Bone marrow (tissue), 2 donors: ENCODE measurements at regions not wholly inside any gene's neighbourhood (a gene's known extent, or its start where the extent isn't known, plus 50 kb on each side); places are given as distances from the start of the nearest gene placed in this dataset.
"Not testable (repeated sequence)": the region's sequence is repeated elsewhere in the genome, so short reads cannot be mapped to it uniquely, and the experiment has no call there.

ENCODE experiments used
- DNase-seq, 2 donors: peaks; one replicate each; lab custom pipeline; 2025; lab: John Stamatoyannopoulos, UW

DNA sequence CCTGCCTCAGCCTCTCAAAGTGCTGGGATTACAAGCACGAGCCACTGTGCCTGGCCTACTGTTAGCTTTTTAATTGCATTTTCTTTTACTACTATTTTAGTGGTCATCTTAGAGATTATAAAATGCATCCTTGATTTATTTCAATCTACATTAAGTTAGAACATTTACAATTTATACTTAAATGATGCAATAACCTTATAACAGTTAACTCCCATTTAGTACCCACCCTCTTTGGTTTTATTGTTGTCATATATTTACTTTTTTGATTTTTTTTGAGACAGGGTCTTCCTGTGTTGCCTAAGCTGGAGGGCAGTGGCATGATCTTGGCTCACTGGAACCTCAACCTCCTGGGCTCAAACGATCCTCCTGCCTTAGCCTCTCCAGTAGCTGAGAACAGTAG lies 77.3 kb downstream of the PPCDC start:
- no peak for DNase-seq

DNA sequence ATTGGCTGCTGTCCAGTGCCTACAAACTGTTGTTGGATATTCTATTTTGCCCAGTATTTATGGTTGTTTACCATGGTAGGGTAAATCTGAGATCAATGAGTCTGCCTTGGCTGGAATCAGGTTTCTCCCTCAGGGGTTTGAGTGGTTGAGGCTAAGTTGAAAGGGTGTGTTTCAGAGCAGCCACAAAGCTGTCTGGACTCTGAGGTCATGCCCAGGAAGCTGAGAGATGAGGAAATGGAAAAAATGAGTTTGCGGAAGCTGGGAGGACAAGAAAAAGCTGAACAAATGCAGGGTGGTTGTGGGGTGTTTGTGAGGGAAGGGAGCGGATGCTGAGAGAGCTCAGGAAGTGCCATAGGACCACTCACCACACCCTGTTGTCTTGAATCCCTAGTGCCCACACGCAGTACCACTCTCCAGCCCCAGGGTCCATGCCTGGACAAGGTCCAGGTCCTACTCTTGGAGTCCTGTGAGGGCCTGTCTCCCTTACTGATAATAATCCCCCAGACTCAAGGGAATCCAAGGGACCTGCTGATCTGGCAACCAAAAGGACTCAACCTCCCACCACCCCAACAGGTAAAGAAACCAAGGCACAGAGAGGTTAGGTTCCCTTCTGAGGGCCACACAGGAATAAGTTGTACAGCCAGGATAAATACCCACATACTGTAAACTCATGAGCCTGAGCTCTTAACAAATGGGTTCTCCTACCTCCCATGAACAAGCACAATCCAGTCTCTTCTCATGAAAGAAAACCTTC lies 81.6 kb downstream of the PPCDC start:
- peak; percentile 44 to 70 for DNase-seq

DNA sequence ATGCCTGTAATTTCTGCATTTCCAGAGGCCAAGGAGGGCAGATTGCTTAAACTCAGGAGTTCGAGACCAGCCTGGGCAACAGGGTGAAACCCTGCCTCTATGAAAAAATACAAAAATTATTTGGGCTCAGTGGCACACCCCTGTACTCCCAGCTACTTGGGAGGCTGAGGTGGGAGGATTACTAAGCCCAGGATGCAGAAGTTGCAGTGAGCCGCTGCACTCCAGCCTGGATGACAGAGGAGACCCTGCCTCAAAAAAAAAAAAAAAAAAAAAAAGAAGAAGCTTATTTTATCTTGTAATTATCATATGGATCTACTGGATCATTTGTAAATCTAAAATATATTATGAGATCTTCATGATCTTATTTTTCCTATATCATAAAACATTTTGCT lies 84.1 kb downstream of the PPCDC start:
- no peak for DNase-seq

DNA sequence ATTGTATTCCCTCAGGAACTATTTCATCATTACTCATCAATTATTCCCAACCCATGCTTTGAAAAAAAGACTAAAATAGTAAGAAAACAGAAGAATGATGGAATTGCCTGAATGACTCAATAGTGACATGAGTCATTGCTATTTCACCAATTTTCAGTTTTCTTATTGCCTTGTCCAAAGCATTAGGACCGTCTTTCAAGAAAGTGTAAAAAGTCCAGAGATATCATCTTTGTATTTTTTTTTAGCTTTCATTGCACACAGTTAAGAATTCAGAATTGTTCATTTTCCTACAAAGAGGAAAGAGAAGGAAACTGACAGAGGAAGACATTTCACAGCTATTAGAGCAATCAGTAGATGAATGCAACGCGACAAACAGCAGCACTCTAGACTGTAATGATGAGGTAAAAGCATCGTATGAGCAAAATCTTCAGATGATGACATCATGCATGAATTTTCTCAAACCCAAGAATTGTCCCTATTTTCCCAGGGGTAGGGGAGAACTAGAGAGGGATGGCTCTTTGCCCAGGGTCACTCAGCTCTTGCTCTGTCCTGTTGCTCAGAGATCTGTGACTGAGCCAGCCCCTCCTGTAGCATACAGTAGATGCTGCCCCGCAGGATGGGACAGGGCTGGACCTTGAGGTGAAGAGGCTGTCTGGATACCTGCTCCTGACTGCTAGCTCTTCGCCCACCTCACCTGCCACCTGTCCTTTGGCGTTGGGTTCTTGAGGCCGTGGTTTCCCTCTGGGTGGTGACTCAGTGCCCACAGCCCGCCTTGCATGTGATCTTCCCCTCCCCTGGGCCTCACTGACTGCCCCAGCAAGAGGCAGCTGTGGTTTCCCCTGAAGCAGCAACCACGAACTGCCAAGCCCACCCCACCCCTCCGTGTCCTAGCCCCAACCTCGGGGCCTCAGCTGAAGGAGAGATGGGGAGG lies 84.8 kb downstream of the PPCDC start:
- DNase-seq, result peak; percentile 60 to 83

DNA sequence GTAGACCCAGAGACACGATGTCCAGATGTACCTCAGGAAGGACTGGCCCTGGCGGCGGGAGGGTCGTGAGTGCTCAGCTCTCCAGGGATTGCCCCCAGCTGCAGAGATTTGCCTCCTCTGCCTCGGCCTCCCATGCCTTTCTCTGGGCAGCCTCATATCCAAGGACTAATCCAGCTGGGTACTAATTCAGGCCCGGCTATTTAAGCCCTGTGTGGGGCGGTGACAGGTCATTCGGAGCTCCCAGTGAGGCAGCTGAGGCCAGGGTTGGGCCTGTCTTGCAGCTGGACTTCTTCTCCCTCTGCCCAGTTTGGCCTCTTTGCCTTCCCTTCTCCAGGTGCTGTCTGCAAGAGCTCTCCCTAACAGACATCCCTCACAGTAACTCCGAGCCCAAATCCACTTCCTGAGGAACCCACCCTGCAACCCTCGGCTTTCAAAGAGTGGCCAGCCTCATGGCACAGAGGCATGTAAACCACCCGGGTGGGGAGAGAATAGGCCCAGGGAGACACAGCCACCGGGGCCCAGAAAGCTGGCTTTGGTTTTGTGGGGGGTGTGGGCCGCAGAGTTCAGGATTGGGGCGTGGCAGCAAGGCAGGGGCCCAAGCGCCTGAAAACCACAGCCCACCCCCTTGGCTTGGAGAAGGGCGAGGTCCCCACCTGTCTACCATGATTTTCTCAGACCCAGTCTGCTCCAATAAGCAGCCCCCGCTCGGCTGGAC lies 85.8 kb downstream of the PPCDC start:
- DNase-seq, result no peak

DNA sequence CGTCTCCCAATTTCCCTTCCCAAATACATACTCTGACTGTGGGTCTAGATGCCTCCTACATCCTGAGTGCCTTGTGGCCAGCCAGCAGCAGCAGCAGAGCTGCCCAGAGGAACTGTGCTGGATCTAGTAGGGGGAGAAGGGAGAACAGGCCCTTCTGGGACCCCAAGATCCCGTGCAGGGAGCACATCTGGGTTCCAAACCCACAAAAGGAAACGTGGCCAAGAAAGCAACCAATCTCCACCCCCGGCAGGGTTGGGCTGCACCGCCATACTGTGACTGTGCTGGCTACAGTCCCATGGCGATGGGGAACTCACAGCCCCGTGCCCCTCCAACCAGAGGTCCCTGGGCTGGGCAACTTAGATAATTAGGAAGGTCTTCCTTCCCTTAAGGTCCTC lies 86.3 kb downstream of the PPCDC start:
- peak in 1 of 2 donors; percentile 22 for DNase-seq

DNA sequence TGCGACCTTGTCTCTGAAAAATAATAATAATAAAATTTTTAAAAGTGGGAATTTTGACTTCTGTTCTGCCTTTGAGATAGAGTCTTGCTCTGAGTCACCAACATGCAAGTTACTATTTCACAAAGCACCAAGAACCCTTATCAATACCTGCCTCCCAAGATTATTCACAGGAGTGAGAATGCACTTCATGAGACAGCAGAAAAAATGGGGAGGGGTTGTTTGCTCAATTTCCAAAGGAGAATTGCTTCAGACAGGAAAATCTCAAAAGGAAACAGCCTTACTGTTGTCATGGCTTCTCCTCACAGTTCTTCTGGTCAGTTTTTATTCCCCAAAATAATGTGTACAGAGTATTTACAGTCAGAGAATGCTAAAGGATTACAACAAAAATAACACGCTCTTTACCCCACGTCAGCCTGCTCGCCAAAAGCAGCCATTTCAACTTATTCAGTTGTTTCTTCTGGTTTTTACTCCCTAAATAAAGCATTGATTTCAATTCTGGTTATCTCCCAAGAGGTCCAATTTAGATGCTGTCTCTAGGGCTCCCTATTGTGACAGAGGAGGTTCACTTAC lies 89.0 kb downstream of the PPCDC start:
- no peak for DNase-seq

DNA sequence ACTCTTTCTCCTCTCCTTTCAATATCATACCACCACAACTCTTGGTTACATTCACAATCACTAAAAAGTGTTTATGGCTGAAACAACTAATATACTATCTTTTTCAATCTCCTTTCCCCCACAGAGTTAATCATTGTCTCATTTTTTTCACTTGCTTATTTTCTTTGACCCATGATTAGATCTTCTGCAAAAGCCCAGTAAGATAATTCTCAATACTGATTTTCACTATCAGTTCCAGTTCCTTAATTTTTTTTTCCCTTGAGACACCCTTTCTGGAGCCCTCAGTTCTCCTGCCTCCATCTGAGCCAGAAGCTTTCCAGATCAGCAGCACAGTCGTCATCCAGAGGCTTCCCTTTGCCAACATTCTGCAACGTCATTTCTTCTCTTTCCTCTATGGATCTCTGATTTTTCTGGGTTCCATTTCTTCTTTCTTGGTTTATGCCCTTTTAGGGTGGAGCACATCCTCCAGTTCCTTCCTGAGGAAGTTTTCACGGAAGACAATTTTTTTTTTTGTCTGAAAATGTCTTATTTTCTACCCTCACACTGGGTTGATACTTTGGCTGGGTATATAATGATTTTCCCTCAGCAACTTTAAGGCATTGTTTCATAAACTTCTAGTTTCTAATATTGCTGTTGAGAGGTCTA lies 88.7 kb upstream of the C15orf39 start:
- no peak for DNase-seq

DNA sequence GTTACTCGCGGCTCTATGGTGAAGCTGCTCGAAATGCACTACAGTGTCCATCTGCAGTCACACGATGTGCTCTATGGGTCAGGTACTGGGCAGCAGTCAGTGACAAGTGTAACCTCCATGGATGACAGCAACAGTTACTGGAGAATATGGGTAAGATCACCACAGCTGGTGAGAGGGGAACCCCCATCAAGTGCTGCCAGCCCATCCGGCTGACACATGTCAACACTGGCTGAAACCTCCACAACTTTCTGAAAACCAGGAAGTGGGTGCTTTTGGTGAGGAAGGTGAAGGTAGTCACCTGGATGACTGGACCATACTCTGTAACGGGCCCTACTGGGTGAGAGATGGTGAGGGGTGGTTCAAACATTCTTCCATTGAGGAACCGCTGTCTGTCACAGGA lies 87.4 kb upstream of the C15orf39 start:
- no peak for DNase-seq

DNA sequence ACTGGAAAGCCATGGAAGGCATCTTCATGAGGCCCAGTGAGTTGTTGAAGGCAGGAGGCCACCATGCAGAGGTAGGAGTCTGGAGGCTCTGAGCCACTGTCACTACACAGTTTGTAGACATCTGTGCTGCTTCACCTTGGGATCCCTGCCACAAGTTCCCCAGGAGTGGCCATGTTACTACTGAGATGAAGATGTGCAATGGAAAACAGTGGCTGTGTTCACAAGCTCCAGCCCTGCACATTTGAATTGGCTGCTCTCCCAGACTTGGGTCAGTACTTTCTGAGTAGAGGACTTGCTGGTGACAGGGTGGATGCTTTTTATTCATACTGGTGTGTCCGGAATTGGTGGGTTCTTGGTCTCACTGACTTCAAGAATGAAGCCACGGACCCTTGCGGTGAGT lies 86.9 kb upstream of the C15orf39 start:
- DNase-seq, result no peak

DNA sequence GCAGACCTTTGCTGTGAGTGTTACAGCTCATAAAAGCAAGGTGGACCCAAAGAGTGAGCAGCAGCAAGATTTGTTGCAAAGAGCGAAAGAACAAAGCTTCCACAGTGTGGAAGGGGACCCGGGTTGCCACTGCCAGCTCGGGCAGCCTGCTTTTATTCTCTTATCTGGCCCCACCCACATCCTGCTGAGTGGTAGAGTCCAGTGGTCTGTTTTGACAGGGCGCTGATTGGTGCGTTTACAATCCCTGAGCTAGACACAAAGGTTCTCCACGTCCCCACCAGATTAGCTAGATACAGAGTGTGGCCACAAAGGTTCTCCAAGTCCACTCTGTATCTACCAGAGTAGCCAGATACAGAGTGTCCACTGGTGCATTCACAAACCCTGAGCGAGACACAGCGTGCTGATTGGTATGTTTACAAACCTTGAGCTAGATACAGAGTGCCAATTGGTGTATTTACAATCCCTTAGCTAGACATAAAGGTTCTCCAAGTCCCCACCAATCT lies 86.2 kb upstream of the C15orf39 start:
- DNase-seq, result not testable (repeated sequence)

DNA sequence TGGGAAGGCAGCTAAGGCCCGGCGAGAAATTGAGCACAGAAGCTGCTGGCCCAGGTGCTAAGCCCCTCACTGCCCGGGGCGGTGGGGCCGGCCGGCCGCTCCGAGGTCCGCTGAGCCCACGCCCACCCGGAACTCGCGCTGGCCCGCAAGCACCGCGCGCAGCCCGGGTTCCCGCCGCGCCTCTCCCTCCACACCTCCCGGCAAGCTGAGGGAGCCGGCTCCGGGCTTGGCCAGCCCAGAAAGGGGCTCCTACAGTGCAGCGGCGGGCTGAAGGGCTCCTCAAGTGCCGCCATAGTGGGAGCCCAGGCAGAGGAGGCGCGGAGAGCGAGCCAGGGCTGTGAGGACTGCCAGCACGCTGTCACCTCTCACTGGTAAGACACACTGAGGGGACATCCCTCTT lies 85.5 kb upstream of the C15orf39 start:
- not testable (repeated sequence) for DNase-seq

DNA sequence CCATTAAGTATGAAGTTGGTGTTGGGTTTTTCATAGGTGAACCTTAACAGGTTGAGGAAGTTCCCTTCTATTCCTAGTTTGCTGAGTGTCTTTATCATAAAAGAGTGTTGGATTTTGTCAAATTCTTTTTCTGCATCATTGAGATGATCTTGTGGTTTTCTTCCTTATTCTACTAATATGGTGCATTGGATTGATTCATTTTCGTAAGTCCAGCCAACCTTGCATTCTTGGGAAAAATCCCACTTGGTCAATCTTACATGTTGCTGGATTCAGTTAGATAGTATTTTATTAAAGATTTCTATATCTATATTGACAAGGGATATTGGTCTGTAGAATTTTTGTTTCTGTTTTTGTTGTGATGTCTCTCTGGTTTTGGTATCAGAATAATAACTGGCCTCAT lies 83.7 kb upstream of the C15orf39 start:
- no peak for DNase-seq

DNA sequence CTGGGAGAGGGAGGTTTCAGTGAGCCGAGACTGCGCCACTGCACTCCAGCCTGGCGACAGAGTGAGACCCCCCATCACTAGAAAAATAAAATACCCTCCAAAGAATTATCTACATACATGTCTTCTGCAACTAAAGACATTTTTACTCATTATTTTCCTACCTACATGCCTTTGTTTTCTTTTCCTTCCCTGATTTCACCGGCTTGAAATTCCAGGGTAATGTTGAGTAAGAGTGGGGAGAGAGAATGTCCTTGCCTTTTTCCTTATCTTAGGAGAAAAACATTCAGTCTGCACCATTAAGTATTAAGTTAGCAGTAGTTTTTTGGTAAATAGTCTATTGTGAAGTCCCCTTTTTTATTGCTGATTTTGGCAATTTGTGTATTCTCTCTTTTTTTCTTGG lies 82.4 kb upstream of the C15orf39 start:
- not testable (repeated sequence) for DNase-seq

DNA sequence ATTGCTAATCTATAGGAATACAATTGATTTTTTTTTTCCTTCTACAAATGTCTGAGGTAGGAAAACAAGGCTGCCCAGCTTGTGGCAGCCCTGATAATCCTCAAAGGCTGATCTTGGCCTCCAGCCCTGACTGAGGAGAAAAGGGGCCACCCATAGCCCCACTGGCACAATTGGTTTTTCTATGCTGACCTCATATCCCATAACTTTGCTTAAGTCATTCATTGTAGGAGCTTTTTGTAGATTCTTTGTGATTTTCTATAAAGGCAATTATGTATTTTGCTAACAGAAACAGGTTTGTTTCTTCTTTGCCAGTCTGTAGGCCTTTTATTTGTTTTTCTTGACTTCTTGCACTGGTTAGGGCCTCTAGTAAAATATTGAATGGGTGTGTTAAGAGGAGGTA lies 80.2 kb upstream of the C15orf39 start:
- no peak for DNase-seq

DNA sequence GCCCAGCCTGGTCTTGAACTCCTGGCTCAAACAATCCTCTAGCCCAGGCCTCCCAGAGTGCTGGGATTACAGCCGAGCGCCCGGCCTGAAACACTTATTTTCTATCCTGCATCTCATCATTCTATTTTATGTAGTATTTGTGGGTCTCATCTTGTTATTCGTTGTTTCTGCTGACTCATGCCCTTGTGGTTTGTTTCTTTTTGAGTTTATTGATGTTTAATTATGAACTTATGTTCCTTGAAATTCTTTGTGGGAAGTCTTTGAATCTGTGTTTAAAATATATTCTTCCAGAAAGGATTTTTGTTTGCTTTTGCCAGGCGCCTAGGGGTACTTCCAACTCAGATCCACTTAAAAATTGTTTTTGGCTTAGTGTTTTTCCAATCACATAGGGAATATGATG lies 78.3 kb upstream of the C15orf39 start:
- DNase-seq, result no peak

DNA sequence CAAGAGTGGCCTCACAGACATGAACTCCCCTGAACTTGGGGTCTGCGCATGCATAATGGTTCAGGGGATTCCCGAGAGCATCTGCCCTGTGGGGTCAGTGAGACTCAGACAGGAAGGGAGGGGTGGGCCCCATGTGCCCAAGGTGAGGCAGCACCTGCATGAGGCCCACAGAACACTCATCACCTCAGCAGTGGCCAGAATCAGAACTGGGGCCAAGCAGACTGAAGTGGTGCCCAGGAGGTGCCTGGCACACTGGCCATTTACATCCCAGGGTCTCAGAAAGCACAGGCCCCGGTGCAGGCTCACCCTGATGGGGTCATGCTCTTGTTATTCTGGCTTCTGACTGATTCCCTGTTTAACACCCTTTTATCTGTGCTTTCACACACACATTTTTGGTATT lies 77.4 kb upstream of the C15orf39 start:
- not testable (repeated sequence) for DNase-seq

DNA sequence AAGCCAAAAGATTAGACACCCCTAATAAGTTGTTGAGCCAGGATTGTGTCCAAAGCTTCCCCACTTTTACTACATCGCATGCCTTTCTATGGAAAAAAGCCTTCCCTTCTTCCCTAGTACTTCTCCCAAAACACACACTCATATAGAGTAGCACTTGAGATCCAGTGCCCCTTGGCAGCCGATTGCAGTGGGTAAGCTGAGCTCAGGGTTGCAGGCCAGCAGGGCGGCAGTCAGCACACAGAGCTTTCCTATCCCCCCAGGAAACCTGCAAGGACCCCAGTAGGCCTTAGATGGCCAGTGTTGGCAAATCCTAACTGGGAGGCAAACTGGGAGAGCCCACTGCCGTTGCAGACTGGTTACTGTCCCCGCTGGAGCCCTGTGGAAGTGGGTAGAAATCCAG lies 75.7 kb upstream of the C15orf39 start:
- no peak for DNase-seq

DNA sequence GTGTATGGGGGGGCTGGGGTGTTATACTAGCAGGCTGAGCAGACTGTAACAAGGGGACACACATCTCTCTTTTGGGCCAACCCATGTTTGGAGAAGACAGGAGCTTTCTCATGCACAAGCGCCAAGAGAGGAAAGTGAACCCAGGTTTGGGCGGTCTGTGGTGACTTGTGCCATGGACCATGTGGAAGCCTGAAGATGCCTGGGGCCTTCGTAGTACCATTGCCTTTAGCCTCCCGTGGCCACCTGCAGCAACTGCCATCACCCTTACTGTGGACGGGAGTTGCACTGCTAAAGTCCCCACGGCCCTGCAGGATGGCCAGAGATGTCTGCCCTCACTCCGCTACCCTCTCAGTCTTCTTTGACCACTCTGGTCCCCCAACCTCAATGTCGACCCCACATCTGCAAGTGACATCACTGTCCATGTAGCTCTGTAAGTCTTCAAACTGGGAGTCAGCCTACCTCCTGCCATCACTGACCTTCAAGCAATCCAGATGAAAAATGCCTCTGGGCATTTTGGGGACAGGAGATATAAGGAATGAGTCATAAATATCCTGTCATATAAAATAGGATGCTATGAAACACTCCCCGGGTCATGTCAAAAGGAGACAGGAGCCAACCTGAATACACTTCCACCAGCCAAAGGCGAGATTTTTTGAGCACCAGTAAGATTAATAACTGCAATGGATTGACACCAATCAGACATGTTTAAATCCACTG lies 74.7 kb upstream of the C15orf39 start:
- DNase-seq, result no peak

DNA sequence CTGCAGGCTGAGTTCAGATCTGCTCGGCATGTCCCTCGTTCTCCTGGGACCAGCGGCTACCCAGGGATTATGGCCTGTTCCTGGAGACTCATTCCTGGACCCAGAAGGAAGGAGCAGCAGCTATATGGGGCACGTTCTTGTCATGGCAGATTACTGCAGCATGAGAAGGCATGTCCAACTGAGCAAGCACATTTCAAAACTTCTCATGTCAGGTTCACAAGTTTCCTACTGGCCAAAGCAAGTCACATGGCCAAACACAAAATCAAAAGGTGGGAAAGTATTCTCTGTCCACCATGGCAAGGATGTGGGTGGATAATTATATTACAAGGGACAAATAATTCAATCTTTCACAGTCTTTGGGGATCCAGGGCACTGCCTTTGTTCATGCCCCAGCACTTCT lies 71.9 kb upstream of the C15orf39 start:
- DNase-seq, result no peak

DNA sequence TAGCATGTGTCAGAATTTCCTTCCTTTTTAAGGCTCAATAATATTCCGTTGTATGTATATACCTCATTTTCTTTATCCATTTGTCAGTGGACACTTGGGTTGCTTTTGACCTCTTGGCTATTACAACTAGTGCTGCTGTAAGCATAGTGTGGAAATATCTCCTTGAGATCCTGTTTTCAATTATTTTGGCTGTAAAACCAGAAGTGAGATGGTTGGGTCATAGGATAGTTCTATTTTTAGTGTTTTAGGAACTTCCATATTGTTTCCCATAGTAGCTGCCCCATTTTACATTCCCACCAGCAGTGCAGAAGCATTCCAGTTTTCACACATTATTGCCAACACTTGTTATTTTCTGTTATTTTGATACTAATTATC lies 70.4 kb upstream of the C15orf39 start:
- DNase-seq, result no peak
